ENCODE measurements at regions not wholly inside any gene's neighbourhood (a gene's known extent, or its start where the extent isn't known, plus 50 kb on each side); places are given as distances from the start of the nearest gene placed in this dataset.

DNA sequence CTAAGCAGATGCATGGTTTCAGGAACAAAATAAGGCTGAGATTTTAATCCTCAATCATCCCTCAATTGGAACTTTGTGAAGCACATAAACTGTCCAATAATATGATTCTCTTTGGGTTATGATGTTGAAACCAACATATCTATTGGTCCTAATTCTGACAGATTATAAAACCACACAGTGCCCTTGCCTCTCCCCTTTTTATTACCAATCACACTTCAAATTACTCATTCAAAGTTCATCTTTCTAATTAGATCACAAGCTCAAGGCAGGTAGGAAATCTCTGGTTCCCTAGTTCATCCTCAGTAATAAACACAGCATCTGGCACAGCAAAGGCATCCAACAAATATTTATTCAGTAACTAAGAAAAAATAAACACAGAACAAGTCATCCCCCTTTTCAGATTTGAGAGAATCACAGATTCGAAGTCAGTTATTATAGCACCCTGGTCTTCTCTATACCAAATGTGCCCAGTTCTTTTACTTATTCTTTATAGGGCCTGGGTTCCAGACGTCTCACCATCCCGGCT lies 611.6 kb downstream of the INSC start:
- no peaks in the 10 kb centered on the region for H3K4me1 ChIP-seq (replicated peaks in 1 of 2)
- intact Hi-C loops (cut with DNase I): no loop called here
- H3K36me3 ChIP-seq (replicated peaks in 1 of 2): no peaks in the 10 kb centered on the region
- H3K27ac ChIP-seq: no peak overlapping the region
- H3K4me3 ChIP-seq: no peak overlapping the region
- no peak for TF ChIP-seq CTCF (IDR thresholded peaks at IDR 0.05)
- no peaks in the 10 kb centered on the region for H3K27me3 ChIP-seq
- no peaks in the 10 kb centered on the region for H3K9me3 ChIP-seq (replicated peaks in 1 of 3)
- WGBS, 4 donors: 62 to 96% (median 84%) methylated on average over 3 of the region's 3 CpGs
- no peak for DNase-seq

DNA sequence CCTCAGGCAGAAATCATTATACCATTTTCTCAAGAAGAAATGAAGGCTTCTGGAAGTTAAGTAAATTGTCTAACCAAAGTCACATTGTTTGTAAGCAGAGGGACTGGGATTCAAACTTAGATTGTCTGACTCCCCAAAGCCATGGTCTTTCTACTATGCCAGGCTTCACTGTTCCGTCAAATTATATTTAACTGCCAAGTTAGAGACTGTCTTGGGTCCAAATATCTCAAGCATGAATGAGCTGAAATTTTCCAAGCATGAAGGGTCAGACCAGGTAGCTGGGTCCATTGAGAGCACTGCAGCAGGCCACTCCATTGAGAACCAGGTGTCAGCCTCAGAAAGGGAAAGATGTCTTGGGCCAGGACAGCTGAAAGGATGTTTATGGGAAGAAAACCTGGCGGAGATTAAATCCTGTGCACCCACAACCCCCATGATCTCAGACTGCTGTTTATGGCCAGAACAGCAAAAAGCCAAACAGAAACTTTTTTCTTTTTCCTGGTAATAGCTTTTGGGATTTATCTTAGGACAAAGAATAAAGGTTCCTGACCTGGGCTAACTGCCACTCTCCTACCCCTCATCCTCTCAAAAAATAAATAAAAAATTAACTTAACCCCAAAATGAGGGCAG lies 612.3 kb downstream of the INSC start:
- 77 to 91% (median 83%) methylated on average over 2 of the region's 2 CpGs for WGBS, 4 donors
- Histone ChIP-seq H3K36me3 (replicated peaks in 1 of 2) (no peaks in the 10 kb centered on the region), H3K27ac (no peak overlapping the region), H3K27me3 (no peaks in the 10 kb centered on the region), H3K4me1 (replicated peaks in 1 of 2) (no peaks in the 10 kb centered on the region), H3K9me3 (replicated peaks in 1 of 3) (no peaks in the 10 kb centered on the region), H3K4me3 (no peak overlapping the region)
- intact Hi-C loops (cut with DNase I): no loop called here
- no peak for TF ChIP-seq CTCF (IDR thresholded peaks at IDR 0.05)
- TF ChIP-seq POLR2A (IDR thresholded peaks at IDR 0.05): no peak
- no peak for DNase-seq

DNA sequence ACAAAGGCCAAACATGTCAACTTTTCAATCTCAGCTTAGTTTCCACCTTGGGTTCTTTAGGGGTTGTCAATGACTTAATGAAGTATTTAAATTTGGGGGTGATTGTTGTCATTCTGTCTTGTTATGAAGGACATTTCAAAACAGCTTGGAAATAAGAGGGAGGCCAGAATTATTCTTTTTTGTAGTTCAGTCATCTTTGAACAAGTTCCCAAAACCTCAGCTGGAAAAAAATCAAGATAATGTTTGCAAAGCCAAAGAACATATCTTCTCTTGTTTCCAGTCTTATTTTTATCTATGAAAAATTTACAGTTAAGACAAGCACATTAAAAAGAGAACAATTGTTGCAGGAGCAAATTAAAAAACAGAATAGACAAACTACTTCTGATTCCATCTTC lies 612.8 kb downstream of the INSC start:
- no peak for DNase-seq
- H3K9me3 ChIP-seq (replicated peaks in 1 of 3): no peaks in the 10 kb centered on the region
- no peaks in the 10 kb centered on the region for H3K27me3 ChIP-seq
- no peak overlapping the region for H3K27ac ChIP-seq
- H3K4me1 ChIP-seq (replicated peaks in 1 of 2): no peaks in the 10 kb centered on the region
- intact Hi-C loops (cut with DNase I): no loop called here
- no peak overlapping the region for H3K4me3 ChIP-seq
- no peak for TF ChIP-seq POLR2A (IDR thresholded peaks at IDR 0.05)
- TF ChIP-seq CTCF (IDR thresholded peaks at IDR 0.05): no peak
- H3K36me3 ChIP-seq (replicated peaks in 1 of 2): no peaks in the 10 kb centered on the region

DNA sequence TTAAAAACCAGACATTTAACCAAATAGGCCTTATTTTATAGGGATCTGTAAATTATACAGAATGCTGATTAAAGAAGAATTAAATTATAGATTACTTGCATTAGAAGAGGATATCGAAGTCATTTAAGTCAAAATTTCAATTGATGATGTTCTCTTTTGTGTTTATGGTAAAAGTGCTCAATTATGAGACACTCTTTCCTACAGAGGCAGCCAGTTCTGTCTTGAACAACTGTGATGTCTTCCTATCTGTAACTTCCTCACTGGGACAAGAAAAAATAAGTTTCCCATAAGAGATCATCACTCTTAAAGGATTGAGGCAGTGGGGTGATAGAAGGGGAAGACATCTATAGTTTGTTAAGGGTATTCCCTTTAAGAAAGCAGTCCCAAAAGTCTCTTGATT lies 613.5 kb downstream of the INSC start:
- no peaks in the 10 kb centered on the region for H3K27me3 ChIP-seq
- no peak for DNase-seq
- no peaks in the 10 kb centered on the region for H3K4me1 ChIP-seq (replicated peaks in 1 of 2)
- WGBS, 4 donors: 93 to 97% (median 94%) methylated on average over 1 of the region's 1 CpG
- intact Hi-C loops (cut with DNase I): no loop called here
- H3K9me3 ChIP-seq (replicated peaks in 1 of 3): no peaks in the 10 kb centered on the region
- no peak overlapping the region for H3K4me3 ChIP-seq
- TF ChIP-seq CTCF (IDR thresholded peaks at IDR 0.05): no peak
- no peak for TF ChIP-seq POLR2A (IDR thresholded peaks at IDR 0.05)
- H3K36me3 ChIP-seq (replicated peaks in 1 of 2): no peaks in the 10 kb centered on the region
- no peak overlapping the region for H3K27ac ChIP-seq
